ENCODE measurements at regions not wholly inside any gene's neighbourhood (a gene's known extent, or its start where the extent isn't known, plus 50 kb on each side); places are given as distances from the start of the nearest gene placed in this dataset.

DNA sequence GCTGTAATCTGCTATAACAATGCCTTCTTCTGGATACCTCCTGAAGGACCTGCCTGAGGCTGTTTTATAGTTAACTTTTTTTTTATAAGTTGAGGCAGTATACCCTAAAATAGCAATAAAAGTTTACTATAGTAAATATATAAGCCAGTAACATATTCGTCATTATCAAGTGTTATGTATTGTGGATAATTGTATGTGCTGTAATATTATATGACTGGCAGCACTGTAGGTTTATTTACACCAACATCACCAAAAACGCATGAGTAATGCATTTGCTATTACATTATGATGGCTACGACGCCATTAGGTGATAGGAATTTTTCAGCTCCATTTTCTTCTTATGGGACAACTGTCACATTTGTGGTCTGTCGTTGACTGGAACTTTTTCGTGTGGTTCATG lies 237.2 kb upstream of the PITX2 start:
- no peaks in the 10 kb centered on the region for H3K4me1 Mint-ChIP-seq (ENCODE audit: unreplicated experiment)
- H3K4me3 Mint-ChIP-seq (ENCODE audit: unreplicated experiment): no peak overlapping the region
- H3K36me3 Mint-ChIP-seq (ENCODE audit: low read depth, unreplicated experiment): no peaks in the 10 kb centered on the region
- H3K27me3 Mint-ChIP-seq (ENCODE audit: unreplicated experiment): no peaks in the 10 kb centered on the region
- TF ChIP-seq, protein P1, sequence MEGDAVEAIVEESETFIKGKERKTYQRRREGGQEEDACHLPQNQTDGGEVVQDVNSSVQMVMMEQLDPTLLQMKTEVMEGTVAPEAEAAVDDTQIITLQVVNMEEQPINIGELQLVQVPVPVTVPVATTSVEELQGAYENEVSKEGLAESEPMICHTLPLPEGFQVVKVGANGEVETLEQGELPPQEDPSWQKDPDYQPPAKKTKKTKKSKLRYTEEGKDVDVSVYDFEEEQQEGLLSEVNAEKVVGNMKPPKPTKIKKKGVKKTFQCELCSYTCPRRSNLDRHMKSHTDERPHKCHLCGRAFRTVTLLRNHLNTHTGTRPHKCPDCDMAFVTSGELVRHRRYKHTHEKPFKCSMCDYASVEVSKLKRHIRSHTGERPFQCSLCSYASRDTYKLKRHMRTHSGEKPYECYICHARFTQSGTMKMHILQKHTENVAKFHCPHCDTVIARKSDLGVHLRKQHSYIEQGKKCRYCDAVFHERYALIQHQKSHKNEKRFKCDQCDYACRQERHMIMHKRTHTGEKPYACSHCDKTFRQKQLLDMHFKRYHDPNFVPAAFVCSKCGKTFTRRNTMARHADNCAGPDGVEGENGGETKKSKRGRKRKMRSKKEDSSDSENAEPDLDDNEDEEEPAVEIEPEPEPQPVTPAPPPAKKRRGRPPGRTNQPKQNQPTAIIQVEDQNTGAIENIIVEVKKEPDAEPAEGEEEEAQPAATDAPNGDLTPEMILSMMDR (IDR thresholded peaks at IDR 0.05; ENCODE audit: unreplicated experiment): no peak
- no peak overlapping the region for H3K27ac Mint-ChIP-seq (ENCODE audit: unreplicated experiment)
- no peaks in the 10 kb centered on the region for H3K9me3 Mint-ChIP-seq (ENCODE audit: unreplicated experiment)
- no peak for DNase-seq (ENCODE audit: low spot score)

- H3K27ac Mint-ChIP-seq (ENCODE audit: unreplicated experiment): no peak overlapping the region
- DNase-seq (ENCODE audit: low spot score): no peak
- TF ChIP-seq, protein P1 (IDR thresholded peaks at IDR 0.05; ENCODE audit: unreplicated experiment): no peak
- H3K4me3 Mint-ChIP-seq (ENCODE audit: unreplicated experiment): no peak overlapping the region
- H3K4me1 Mint-ChIP-seq (ENCODE audit: unreplicated experiment): no peaks in the 10 kb centered on the region
- H3K9me3 Mint-ChIP-seq (ENCODE audit: unreplicated experiment): no peaks in the 10 kb centered on the region
- H3K27me3 Mint-ChIP-seq (ENCODE audit: unreplicated experiment): no peaks in the 10 kb centered on the region
- H3K36me3 Mint-ChIP-seq (ENCODE audit: low read depth, unreplicated experiment): no peaks in the 10 kb centered on the region
Measured at GRCh38 chr4:110860901-110861300, 238.0 kb upstream of the PITX2 start.

DNA sequence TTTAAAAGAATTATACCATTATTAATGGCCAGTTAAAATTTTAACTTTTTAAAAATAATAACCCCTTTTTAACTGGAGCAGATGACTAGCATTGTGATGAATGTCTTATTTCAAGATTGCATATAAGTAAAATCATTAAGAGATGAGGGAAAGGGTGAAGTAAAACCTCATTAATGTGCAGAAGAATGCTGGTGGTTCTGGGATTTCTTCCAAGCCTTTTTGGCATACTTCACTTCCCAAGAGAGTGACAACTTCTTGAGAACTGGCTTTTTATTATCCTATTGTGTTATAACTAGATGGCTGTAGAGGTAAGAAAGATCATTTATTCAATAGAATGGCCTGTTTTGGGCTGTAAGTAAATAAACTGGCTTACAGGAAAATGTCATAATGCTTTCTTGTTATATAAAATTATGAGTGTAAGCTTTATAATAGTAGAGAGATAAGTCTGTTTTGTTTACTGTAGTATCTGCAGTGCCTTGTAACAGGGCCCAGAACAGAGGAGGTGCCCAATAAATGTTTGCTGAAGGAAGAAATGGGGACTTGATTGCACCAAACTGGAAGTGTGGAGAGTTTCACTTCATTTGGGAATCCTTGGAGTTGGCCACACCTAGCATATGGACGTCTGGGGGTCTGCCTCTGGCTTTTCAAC lies 242.9 kb upstream of the PITX2 start:
- TF ChIP-seq, protein P1 (IDR thresholded peaks at IDR 0.05; ENCODE audit: unreplicated experiment): no peak
- Mint-ChIP-seq H3K36me3 (ENCODE audit: low read depth, unreplicated experiment) (no peaks in the 10 kb centered on the region), H3K27me3 (ENCODE audit: unreplicated experiment) (no peaks in the 10 kb centered on the region), H3K4me1 (ENCODE audit: unreplicated experiment) (no peaks in the 10 kb centered on the region), H3K27ac (ENCODE audit: unreplicated experiment) (no peak overlapping the region), H3K4me3 (ENCODE audit: unreplicated experiment) (no peak overlapping the region), H3K9me3 (ENCODE audit: unreplicated experiment) (no peaks in the 10 kb centered on the region)
- DNase-seq (ENCODE audit: low spot score): no peak

DNA sequence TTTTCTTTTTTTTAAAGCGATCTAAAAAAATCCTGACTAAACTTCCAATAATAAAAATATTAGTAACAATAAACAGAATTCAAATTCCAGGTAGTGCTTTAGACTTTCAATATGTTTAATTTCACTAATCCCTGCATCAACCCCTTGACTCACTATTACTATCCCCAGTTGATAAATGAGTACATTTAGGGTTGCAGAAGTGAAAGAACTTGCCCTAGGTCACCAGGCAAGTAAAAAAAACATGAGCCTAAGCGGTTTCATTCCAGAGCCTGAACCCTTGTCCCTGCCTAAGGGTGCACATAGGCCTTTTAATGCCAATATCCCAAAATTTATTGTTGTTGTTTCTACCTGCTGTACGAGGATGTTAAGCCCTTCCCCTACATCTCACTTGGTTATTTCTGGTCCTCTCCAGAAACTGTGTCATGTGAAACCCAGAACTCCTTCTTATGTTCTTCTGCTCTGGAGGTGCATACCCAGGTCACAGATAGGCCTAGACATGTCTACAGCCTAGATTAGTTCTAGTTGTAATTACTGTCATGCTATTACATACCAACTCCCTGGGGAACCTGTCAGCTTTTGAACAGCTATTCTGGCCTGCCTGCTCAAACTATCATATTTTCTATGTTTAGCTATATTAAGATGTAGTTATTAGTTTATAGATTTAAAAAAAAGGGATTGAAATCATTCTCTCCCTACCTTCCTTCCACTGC lies 244.5 kb upstream of the PITX2 start:
- TF ChIP-seq, protein P1 (IDR thresholded peaks at IDR 0.05; ENCODE audit: unreplicated experiment): no peak
- Mint-ChIP-seq H3K9me3 (ENCODE audit: unreplicated experiment) (no peaks in the 10 kb centered on the region), H3K27me3 (ENCODE audit: unreplicated experiment) (no peaks in the 10 kb centered on the region), H3K4me3 (ENCODE audit: unreplicated experiment) (no peak overlapping the region), H3K4me1 (ENCODE audit: unreplicated experiment) (no peaks in the 10 kb centered on the region), H3K36me3 (ENCODE audit: low read depth, unreplicated experiment) (no peaks in the 10 kb centered on the region), H3K27ac (ENCODE audit: unreplicated experiment) (no peak overlapping the region)
- DNase-seq (ENCODE audit: low spot score): no peak
